ENCODE measurements at regions not wholly inside any gene's neighbourhood (a gene's known extent, or its start where the extent isn't known, plus 50 kb on each side); places are given as distances from the start of the nearest gene placed in this dataset.

- TF ChIP-seq CTCF (IDR thresholded peaks at IDR 0.05; ENCODE audit: low read depth, low read length) (no peak), POLR2A (IDR thresholded peaks at IDR 0.05; ENCODE audit: extremely low read depth, insufficient read length) (no peak)
Measured at GRCh38 chr6:81690073-81690472, 62.4 kb downstream of the TENT5A start.

All from NB4 (cell line).